Activated CD4-positive, alpha-beta T cell treated with anti-CD3 and anti-CD28 coated beads, Interleukin-2, Interleukin-6, amounts not matched to agents 100 ng/mL and 50 ng/mL, durations not matched to agents 16 hours and 8 hours (primary cell): ENCODE measurements at regions not wholly inside any gene's neighbourhood (a gene's known extent, or its start where the extent isn't known, plus 50 kb on each side); places are given as distances from the start of the nearest gene placed in this dataset.

Experiments used
- DNase-seq: peaks from one replicate; pipeline ENCODE4 v3.0.0-alpha.2; 2020

- no peak for DNase-seq
Observed at GRCh38 chr13:61833228-61833627, 417.6 kb upstream of the PCDH20 start.

- no peak for DNase-seq
Observed at GRCh38 chr13:61831026-61831425, 415.4 kb upstream of the PCDH20 start.

- DNase-seq: no peak
Observed at GRCh38 chr13:61830475-61830874, 414.8 kb upstream of the PCDH20 start.

GRCh38 chr13:61824168-61824567, 408.5 kb upstream of the PCDH20 start:
- no peak for DNase-seq

- no peak for DNase-seq
Observed at GRCh38 chr13:61812286-61812685, 396.6 kb upstream of the PCDH20 start.

GRCh38 chr13:61810065-61810464, 394.4 kb upstream of the PCDH20 start:
- DNase-seq: no peak

GRCh38 chr13:61797397-61797796, 381.7 kb upstream of the PCDH20 start:
- no peak for DNase-seq

- no peak for DNase-seq
Observed at GRCh38 chr13:61795580-61795979, 379.9 kb upstream of the PCDH20 start.

GRCh38 chr13:61779456-61779855, 363.8 kb upstream of the PCDH20 start:
- no peak for DNase-seq

GRCh38 chr13:61778531-61778930, 362.9 kb upstream of the PCDH20 start:
- DNase-seq: no peak

- no peak for DNase-seq
Observed at GRCh38 chr13:61777899-61778298, 362.2 kb upstream of the PCDH20 start.

GRCh38 chr13:61777271-61777670, 361.6 kb upstream of the PCDH20 start:
- DNase-seq: no peak

GRCh38 chr13:61774903-61775302, 359.3 kb upstream of the PCDH20 start:
- DNase-seq: no peak

- DNase-seq: no peak
Observed at GRCh38 chr13:61770681-61771080, 355.0 kb upstream of the PCDH20 start.

- no peak for DNase-seq
Observed at GRCh38 chr13:61768175-61768574, 352.5 kb upstream of the PCDH20 start.

GRCh38 chr13:61766667-61767058, 351.0 kb upstream of the PCDH20 start:
- DNase-seq: no peak

GRCh38 chr13:61765940-61766666, 350.5 kb upstream of the PCDH20 start:
- DNase-seq: no peak

GRCh38 chr13:61765181-61765742, 349.6 kb upstream of the PCDH20 start:
- no peak for DNase-seq

- DNase-seq: no peak
Observed at GRCh38 chr13:61761690-61762089, 346.0 kb upstream of the PCDH20 start.

- no peak for DNase-seq
Observed at GRCh38 chr13:61760102-61760501, 344.5 kb upstream of the PCDH20 start.

- DNase-seq: no peak
Observed at GRCh38 chr13:61756031-61756430, 340.4 kb upstream of the PCDH20 start.

- DNase-seq: no peak
Observed at GRCh38 chr13:61751039-61751438, 335.4 kb upstream of the PCDH20 start.

GRCh38 chr13:61738236-61738750, 322.6 kb upstream of the PCDH20 start:
- DNase-seq: no peak

GRCh38 chr13:61734683-61735082, 319.0 kb upstream of the PCDH20 start:
- DNase-seq: no peak

- no peak for DNase-seq
Observed at GRCh38 chr13:61728471-61728870, 312.8 kb upstream of the PCDH20 start.
